WERI-Rb-1 (cell line): ENCODE measurements at regions not wholly inside any gene's neighbourhood (a gene's known extent, or its start where the extent isn't known, plus 50 kb on each side); places are given as distances from the start of the nearest gene placed in this dataset.
A peak's percentile ranks its signal among the peaks of the same experiment; 100 is the strongest.

Source experiments
- DNase-seq: peaks from one replicate; pipeline ENCODE4 v3.0.0-alpha.2; 2020
- H3K27ac ChIP-seq: fragments of 250-450 bp; sonication (Bioruptor Pico); 2 replicates; pipeline ENCODE4 v1.5.1; 2020; ENCODE audit warnings: mild to moderate bottlenecking, moderate library complexity
- H3K27me3 ChIP-seq: fragments of 250-450 bp; sonication (Bioruptor Pico); 2 replicates; pipeline ENCODE4 v1.5.1; 2021; ENCODE audit warnings: mild to moderate bottlenecking, low read depth, moderate library complexity; ENCODE audit not compliant: insufficient read depth, severe bottlenecking
- H3K36me3 ChIP-seq: fragments of 250-450 bp; sonication (Bioruptor Pico); 2 replicates; pipeline ENCODE4 v1.5.1; 2020; ENCODE audit warnings: mild to moderate bottlenecking, moderate library complexity
- H3K4me3 ChIP-seq: 2 replicates; pipeline ENCODE4 v1.5.1; 2011; ENCODE audit warnings: low read depth, mild to moderate bottlenecking, control low read depth, low read length
- H3K9me3 ChIP-seq: fragments of 250-450 bp; sonication (Bioruptor Pico); 2 replicates; pipeline ENCODE4 v1.5.1; 2021; ENCODE audit warnings: mild to moderate bottlenecking, moderate library complexity; ENCODE audit not compliant: severe bottlenecking
- TF ChIP-seq, protein P1 (sequence below): IDR thresholded peaks from 2 replicates; pipeline ENCODE4 v1.5.1; 2011; ENCODE audit warnings: low read depth, mild to moderate bottlenecking, control low read depth, inconsistent platforms, low read length

DNA sequence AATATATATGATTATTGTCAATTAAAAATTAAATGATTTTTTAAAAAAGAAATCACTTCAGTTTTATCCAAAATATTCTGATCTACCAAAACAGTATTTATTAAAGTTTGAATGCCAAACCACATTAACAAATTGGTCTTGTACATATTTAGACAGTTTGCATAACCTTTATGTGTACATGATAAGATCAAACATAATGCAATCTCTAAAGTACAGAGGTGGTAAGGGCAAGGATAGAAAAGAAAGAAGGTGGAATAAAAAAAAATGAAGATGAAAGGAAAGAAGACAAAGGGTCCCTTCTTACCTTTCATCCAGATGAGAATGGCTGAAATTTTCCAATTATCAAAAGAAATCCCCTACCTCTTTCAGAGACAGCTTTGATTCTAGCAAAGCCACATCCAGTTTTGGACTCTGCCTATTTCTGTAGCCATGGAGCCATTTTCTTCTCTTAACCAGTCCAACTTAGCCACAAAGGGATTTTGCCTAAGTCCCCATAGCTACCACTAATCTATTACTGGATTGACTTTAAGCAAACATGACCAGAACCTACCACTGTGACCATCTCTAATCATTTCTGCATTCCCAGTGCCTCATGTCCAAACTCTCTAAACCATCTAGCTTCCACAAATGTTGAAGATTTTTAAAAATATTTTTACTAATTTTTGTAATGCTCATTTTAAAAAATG, 133.3 kb upstream of the TRPM3 start:
- no peak for DNase-seq
- H3K36me3 ChIP-seq: no peaks in the 10 kb centered on the region
- no peaks in the 10 kb centered on the region for H3K9me3 ChIP-seq
- H3K27ac ChIP-seq: no peak overlapping the region
- no peaks in the 10 kb centered on the region for H3K27me3 ChIP-seq
- TF ChIP-seq, protein P1, sequence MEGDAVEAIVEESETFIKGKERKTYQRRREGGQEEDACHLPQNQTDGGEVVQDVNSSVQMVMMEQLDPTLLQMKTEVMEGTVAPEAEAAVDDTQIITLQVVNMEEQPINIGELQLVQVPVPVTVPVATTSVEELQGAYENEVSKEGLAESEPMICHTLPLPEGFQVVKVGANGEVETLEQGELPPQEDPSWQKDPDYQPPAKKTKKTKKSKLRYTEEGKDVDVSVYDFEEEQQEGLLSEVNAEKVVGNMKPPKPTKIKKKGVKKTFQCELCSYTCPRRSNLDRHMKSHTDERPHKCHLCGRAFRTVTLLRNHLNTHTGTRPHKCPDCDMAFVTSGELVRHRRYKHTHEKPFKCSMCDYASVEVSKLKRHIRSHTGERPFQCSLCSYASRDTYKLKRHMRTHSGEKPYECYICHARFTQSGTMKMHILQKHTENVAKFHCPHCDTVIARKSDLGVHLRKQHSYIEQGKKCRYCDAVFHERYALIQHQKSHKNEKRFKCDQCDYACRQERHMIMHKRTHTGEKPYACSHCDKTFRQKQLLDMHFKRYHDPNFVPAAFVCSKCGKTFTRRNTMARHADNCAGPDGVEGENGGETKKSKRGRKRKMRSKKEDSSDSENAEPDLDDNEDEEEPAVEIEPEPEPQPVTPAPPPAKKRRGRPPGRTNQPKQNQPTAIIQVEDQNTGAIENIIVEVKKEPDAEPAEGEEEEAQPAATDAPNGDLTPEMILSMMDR: no peak
- no peak overlapping the region for H3K4me3 ChIP-seq

DNA sequence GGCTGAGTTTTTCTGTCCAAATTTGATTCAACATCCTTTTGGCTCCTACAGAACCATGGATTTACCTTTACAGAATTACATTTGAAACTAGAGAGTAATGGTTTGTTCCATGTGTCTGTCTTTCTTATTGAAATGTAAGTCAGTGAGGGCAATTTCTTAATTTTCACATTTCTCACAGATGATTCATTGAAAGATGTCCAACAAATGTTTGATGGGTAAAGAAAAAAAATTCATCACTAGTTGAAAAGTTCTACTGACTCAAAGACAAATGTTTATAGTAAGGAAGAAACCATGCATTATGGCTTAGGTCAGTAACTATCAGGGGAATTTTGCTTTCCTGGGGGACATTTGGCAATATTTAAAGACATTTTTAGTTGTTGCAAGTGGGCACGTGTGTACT, 131.6 kb upstream of the TRPM3 start:
- H3K36me3 ChIP-seq: no peaks in the 10 kb centered on the region
- H3K4me3 ChIP-seq: no peak overlapping the region
- no peaks in the 10 kb centered on the region for H3K27me3 ChIP-seq
- no peak for DNase-seq
- H3K9me3 ChIP-seq: no peaks in the 10 kb centered on the region
- H3K27ac ChIP-seq: no peak overlapping the region
- TF ChIP-seq, protein P1: no peak

DNA sequence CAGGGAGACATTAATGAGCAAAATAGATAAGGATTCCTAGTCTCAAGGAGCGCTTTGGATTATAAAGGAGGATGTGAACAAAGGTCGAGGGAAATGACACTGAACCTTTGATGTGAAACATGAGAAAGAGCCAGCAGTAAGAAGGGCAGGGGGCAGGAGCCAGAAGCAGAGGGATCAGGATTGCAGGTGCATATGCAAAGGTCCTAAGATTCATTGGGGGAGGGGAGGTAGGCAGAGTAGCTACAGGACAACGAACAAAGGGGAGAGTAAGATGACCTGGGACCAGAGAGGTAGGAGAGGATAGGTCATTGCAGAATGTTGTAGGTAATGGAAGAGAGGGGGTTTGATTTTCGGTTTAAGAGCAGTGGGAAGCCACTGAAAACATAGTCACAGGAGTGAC, 129.2 kb upstream of the TRPM3 start:
- H3K27ac ChIP-seq: no peak overlapping the region
- H3K9me3 ChIP-seq: no peaks in the 10 kb centered on the region
- no peaks in the 10 kb centered on the region for H3K36me3 ChIP-seq
- no peaks in the 10 kb centered on the region for H3K27me3 ChIP-seq
- no peak for DNase-seq
- H3K4me3 ChIP-seq: no peak overlapping the region
- TF ChIP-seq, protein P1: no peak

DNA sequence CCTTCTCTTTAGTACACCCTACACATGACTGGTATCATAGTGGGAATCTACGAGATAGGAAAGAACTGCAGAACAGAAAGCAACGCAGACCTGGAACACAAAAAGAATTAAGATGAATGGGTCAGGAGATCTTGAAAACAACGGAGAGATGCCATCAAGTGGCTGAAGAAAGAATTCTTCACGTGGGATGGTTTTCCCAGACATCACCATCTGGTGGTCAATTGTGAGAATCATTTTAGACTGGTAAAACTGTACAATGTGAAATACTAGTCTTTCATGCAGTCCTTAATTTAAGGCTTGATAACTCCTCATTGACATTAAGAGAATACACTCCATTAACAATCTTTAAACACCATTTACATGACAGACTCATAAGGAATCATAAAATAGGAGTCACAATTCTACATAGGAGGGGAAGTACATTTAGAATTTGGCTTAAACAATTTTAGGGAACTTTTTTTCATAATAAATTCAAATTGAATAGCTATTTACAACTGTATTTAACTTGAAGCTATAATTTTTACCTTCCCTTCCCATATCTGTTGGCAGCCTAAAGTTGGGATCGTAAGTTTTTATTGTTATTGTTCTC, 128.4 kb upstream of the TRPM3 start:
- H3K9me3 ChIP-seq: no peaks in the 10 kb centered on the region
- no peaks in the 10 kb centered on the region for H3K36me3 ChIP-seq
- TF ChIP-seq, protein P1: peak; percentile 73
- no peak overlapping the region; the same call in 1 of the 2 replicates for H3K27ac ChIP-seq
- peak; percentile 44 for DNase-seq
- no peak overlapping the region for H3K4me3 ChIP-seq
- no peaks in the 10 kb centered on the region for H3K27me3 ChIP-seq

DNA sequence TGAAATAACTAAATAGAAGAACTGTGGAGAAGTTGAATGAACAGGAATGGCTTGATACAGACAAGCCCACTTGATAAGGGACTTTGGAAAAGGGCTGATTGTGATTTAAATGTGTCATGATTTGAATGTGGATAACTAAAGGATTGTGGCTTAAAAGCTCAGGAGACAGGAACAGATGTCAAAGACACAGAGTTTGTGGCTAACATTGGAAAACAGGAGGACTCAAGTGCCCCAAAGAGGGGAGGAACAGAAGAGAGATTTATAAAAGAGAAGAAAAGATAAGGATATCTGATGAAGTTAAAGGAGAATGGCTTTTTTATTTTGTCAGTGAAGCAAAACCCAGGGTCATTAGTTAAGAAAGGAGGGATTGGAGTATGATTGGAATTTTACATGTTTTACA, 124.2 kb upstream of the TRPM3 start:
- TF ChIP-seq, protein P1: no peak
- no peaks in the 10 kb centered on the region for H3K9me3 ChIP-seq
- peak overlapping the region; percentile 28 for H3K27ac ChIP-seq

More for the DNA sequence above, 124.2 kb upstream of the TRPM3 start:
- Histone ChIP-seq H3K4me3 (no peak overlapping the region), H3K36me3 (no peaks in the 10 kb centered on the region), H3K27me3 (no peaks in the 10 kb centered on the region)
- DNase-seq: no peak
